Heart left ventricle (tissue), 16 donors: ENCODE measurements at regions not wholly inside any gene's neighbourhood (a gene's known extent, or its start where the extent isn't known, plus 50 kb on each side); places are given as distances from the start of the nearest gene placed in this dataset.

Source experiments
- ATAC-seq, 4 donors: fragments of 200-7000 bp; cut with Tn5 transposase; one replicate each; pipeline ENCODE4 v1.9.1; 2020 to 2022; ENCODE audit warnings: moderate library complexity in 4 of 4, mild to moderate bottlenecking in 3 of 4, moderate number of reproducible peaks in 1 of 4
- DNase-seq, 5 donors: peaks; one replicate each; pipeline ENCODE4 v3.0.0-alpha.2; 2020
- H3K27ac ChIP-seq, 12 donors: fragments of 200-600 bp; sonication (generic) in 4 of 12; one replicate each; pipeline versions ENCODE4 v1.5.0 to v1.8.0; 2016 to 2022; ENCODE audit warnings: mild to moderate bottlenecking in 2 of 12
- H3K27me3 ChIP-seq, 9 donors: fragments of 200-600 bp; sonication (generic) in 2 of 9; one replicate each; pipeline versions ENCODE4 v1.5.1 to v1.8.0; 2016 to 2022; ENCODE audit warnings: mild to moderate bottlenecking in 3 of 9
- H3K36me3 ChIP-seq, 9 donors: fragments of 200-600 bp; sonication (generic) in 2 of 9; one replicate each; pipeline versions ENCODE4 v1.5.0 to v1.8.0; 2018 to 2022; ENCODE audit warnings: mild to moderate bottlenecking in 2 of 9
- H3K4me1 ChIP-seq, 12 donors: fragments of 200-600 bp; sonication (generic) in 4 of 12; one replicate each; pipeline versions ENCODE4 v1.5.0 to v1.8.0; 2016 to 2022; ENCODE audit warnings: mild to moderate bottlenecking in 3 of 12
- H3K4me3 ChIP-seq, 12 donors: fragments of 200-600 bp; sonication (generic) in 4 of 12; one replicate each; pipeline versions ENCODE4 v1.5.0 to v1.8.0; 2017 to 2022; ENCODE audit warnings: mild to moderate bottlenecking in 9 of 12, moderate library complexity in 4 of 12
- H3K9me3 ChIP-seq, 12 donors: fragments of 200-600 bp; sonication (generic) in 4 of 12; one replicate each; pipeline versions ENCODE4 v1.5.0 to v1.8.0; 2016 to 2022; ENCODE audit warnings: mild to moderate bottlenecking in 1 of 12
- POLR2A ChIP-seq, 2 donors: fragments of 450-650 bp; IDR thresholded peaks; one replicate each; pipeline ENCODE4 v1.6.1; 2017; ENCODE audit warnings: antibody characterized with exemption in 2 of 2, mild to moderate bottlenecking in 2 of 2, moderate library complexity in 2 of 2
- WGBS, 4 donors: extraction: QIAGEN DNeasy Blood & Tissue Kit in 2 of 4; methylation state at CpG; one replicate each; pipeline versions ENCODE4 v1.1.5 to v1.1.7; 2013 to 2018; 5-methylcytosine and 5-hydroxymethylcytosine counted together
- intact Hi-C, 10 donors: fragments of 100-400 bp; cut with DNase I; formaldehyde crosslinking; loops; one replicate each; pipeline versions ENCODE4 v1.11.1 to v1.14.2; 2022
- TF ChIP-seq, protein P1 (sequence below), 12 donors: fragments of 200-600 bp; sonication (generic) in 4 of 12; IDR thresholded peaks; one replicate each; pipeline versions ENCODE4 v1.5.0 to v1.8.0; 2018 to 2022; ENCODE audit warnings: antibody characterized with exemption in 12 of 12, mild to moderate bottlenecking in 5 of 12
- donor health status: ischemic (EF 13 %, LVEDD 7.1; RV severe dilation, severe dysfunction).
- donor health status: healthy with polysubstance abuse.
- donor health status: DM: no; HTN: yes; CAD: no.
- donor health status: DM: no; HTN: no; CAD: no.
- donor health status: ischemic (EF 25% LVEDD 6.9; RV normal size, moderate dysfunction).
- donor health status: ischemic (EF 25% LVEDD 5.7; RV mildly dilated, moderate dysfunction).
- donor health status: healthy.
- donor health status: DM: yes; HTN: yes; CAD: no.
- donor health status: ischemic (EF 35%, LVEDD 5.7; RV mildly dilated, moderate dysfunction).
- donor health status: nonischemic (EF 11% LVEDD 7.7; RV severe dilation, severe dysfunction).
- donor health status: DM: yes; HTN: yes; CAD: no.
- donor health status: PGD.
- donor health status: ischemic (EF 29% LVEDD 5.4; RV normal size, mild dysfunction).
- donor health status: nonischemic (EF 23%, LVEDD 6.1; RV moderate dilation, normal function).

DNA sequence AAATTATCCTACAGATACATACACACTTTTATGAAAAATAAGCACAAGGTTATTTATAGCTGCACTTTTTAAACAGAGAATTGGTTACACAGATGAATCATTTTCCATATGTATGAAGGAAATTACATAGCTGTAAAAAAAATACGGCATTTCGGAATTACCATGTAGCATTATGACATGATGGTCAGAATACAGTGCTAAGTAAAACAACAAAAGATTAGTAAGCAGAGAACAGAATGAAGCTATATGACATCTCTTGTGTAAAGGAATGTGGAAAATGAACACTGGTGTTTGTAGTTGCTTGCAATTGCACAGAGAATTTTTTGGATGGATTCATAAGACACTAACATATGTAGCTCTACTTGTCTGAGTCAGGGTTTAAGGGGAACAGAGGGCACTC, 1222.0 kb upstream of the PRKX start:
- H3K36me3 ChIP-seq = no peaks in the 10 kb centered on the region
- DNase-seq (no peak), ATAC-seq (no peak)
- peaks cover 0 to 8% (median 0%) of the 10 kb centered on the region in 12 donors for H3K4me1 ChIP-seq
- H3K27ac ChIP-seq = peak overlapping the region in 1 of 12 donors; percentile 77
- no peaks in the 10 kb centered on the region for H3K9me3 ChIP-seq
- WGBS, 4 donors = 72 to 85% (median 80%) methylated on average over 2 of the region's 2 CpGs
- no peak for TF ChIP-seq POLR2A (IDR thresholded peaks at IDR 0.05)
- TF ChIP-seq, protein P1, sequence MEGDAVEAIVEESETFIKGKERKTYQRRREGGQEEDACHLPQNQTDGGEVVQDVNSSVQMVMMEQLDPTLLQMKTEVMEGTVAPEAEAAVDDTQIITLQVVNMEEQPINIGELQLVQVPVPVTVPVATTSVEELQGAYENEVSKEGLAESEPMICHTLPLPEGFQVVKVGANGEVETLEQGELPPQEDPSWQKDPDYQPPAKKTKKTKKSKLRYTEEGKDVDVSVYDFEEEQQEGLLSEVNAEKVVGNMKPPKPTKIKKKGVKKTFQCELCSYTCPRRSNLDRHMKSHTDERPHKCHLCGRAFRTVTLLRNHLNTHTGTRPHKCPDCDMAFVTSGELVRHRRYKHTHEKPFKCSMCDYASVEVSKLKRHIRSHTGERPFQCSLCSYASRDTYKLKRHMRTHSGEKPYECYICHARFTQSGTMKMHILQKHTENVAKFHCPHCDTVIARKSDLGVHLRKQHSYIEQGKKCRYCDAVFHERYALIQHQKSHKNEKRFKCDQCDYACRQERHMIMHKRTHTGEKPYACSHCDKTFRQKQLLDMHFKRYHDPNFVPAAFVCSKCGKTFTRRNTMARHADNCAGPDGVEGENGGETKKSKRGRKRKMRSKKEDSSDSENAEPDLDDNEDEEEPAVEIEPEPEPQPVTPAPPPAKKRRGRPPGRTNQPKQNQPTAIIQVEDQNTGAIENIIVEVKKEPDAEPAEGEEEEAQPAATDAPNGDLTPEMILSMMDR (IDR thresholded peaks at IDR 0.05) = no peak
- intact Hi-C loops = no loop called here
- no peak overlapping the region for H3K4me3 ChIP-seq
- no peaks in the 10 kb centered on the region for H3K27me3 ChIP-seq

DNA sequence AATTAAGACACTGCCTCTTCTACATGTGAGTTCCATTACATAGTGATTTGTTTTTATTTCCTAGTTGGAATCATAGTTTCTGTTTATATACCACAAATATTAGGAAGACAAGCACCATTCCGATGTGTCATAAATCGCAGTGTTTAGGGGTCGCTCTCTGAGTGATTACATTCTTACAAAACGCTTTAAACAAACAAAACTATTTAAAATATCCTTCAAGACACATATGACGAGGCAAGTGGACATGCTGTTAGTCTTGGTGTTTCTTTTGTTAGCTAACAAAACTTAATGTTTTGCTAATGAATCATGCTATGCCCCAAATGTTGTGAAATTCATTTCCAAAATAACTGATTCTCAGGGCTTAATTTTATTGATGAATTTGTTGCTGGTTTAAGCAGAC, 1219.3 kb upstream of the PRKX start:
- no peak for ATAC-seq
- TF ChIP-seq, protein P1 (IDR thresholded peaks at IDR 0.05) = no peak
- TF ChIP-seq POLR2A (IDR thresholded peaks at IDR 0.05) = no peak
- peaks cover 0 to 6% (median 0%) of the 10 kb centered on the region in 12 donors for H3K4me1 ChIP-seq
- H3K4me3 ChIP-seq = no peak overlapping the region
- no peak overlapping the region for H3K27ac ChIP-seq
- H3K27me3 ChIP-seq = no peaks in the 10 kb centered on the region
- intact Hi-C loops = no loop called here
- WGBS, 4 donors = 75 to 78% (median 78%) methylated on average over 5 of the region's 5 CpGs
- DNase-seq = no peak
- no peaks in the 10 kb centered on the region for H3K9me3 ChIP-seq
- H3K36me3 ChIP-seq = no peaks in the 10 kb centered on the region

DNA sequence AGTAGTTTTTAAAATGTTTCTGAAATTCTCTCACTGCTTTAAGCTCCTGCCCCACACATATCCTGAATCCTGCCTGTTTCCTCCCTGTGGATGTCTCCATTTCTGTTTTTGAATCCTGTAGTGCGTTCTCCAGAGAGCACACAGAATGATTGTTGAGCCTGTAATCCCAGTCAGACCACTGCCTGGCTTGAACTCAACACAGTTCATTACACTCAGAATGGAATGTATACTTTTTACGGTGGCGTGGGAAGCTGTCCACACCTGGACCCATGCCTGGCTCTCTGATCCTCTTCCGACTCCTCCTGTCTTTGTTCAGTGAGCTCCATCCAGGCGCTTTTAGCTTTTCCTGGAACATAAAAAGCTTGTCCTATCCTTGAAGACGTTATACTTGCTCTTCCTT, 1217.0 kb upstream of the PRKX start:
- no peaks in the 10 kb centered on the region for H3K9me3 ChIP-seq
- 61 to 67% (median 63%) methylated on average over 6 of the region's 6 CpGs for WGBS, 4 donors
- intact Hi-C loops = no loop called here
- ATAC-seq (no peak), DNase-seq (no peak)
- no peak overlapping the region for H3K27ac ChIP-seq
- H3K4me1 ChIP-seq = no peaks in the 10 kb centered on the region
- H3K4me3 ChIP-seq = no peak overlapping the region
- TF ChIP-seq, protein P1 (IDR thresholded peaks at IDR 0.05) = no peak
- no peaks in the 10 kb centered on the region for H3K27me3 ChIP-seq
- H3K36me3 ChIP-seq = no peaks in the 10 kb centered on the region

DNA sequence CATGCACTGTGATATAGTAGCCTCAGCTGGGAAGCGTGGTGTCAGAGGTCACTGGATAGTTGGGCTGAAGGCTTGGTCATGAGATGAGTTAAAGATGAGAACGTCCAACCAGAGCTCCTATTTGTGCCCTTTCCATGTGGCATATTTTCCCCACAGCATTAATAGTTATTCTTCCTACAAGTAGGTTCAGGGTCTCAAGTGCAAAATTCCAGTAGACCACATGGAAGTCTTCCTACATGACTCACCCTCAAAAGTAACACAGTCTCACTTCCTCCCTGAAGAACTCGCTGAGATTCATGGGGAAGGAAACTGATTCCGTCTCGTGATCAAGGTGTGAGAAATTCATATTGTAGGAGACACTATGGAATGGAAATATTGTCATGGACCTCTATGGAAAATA, 1212.5 kb upstream of the PRKX start:
- intact Hi-C loops = no loop called here
- Histone ChIP-seq H3K4me3 (no peak overlapping the region), H3K9me3 (peaks cover 0 to 4% (median 0%) of the 10 kb centered on the region in 12 donors), H3K36me3 (no peaks in the 10 kb centered on the region), H3K4me1 (no peaks in the 10 kb centered on the region), H3K27me3 (no peaks in the 10 kb centered on the region), H3K27ac (no peak overlapping the region)
- WGBS, 4 donors = 68 to 79% (median 70%) methylated on average over 5 of the region's 5 CpGs
- ATAC-seq (no peak), DNase-seq (no peak)
- TF ChIP-seq POLR2A (IDR thresholded peaks at IDR 0.05) = no peak
- TF ChIP-seq, protein P1 (IDR thresholded peaks at IDR 0.05) = no peak
